K562 (cell line): ENCODE measurements at regions not wholly inside any gene's neighbourhood (a gene's known extent, or its start where the extent isn't known, plus 50 kb on each side); places are given as distances from the start of the nearest gene placed in this dataset.

Source experiments
- ATAC-seq: fragments of 200-7000 bp; cut with Tn5 transposase; 3 replicates; pipeline ENCODE4 v1.9.1; 2020; ENCODE audit warnings: moderate library complexity
- BruUV-seq: library from RNA; stranded (reverse); fragments of 400-500 nt; replicated peaks from 2 replicates; lab custom pipeline; 2021; lab: Mats Ljungman, UMichigan
- CTCF ChIA-PET: fragments of 300-600 bp; formaldehyde crosslinking; extraction: SDS; loops from one replicate; lab custom pipeline; 2021; ENCODE audit warnings: low intra/inter-chr PET ratio; lab: Yijun Ruan, JAX
- POLR2A ChIA-PET: fragments of 300-600, 350-650 bp; sonication (Branson Sonifier 250); formaldehyde crosslinking; extraction: SDS; loops from one replicate; lab custom pipeline; 2021; ENCODE audit warnings: antibody characterized with exemption, inconsistent platforms; lab: Yijun Ruan, JAX
- DNase-seq, 4 experiments: peaks; one replicate each; pipeline versions ENCODE4 v3.0.0 to v3.0.0-alpha.2; 2011 to 2018; ENCODE audit warnings: low spot score in 3 of 4, mixed read lengths in 3 of 4; ENCODE audit errors: extremely low read depth in 1 of 4
- FAIRE-seq: peaks from 2 replicates; lab custom pipeline; 2011; peaks lifted over from hg19 to GRCh38; lab: Jason Lieb, UNC
- H2AFZ ChIP-seq: 2 replicates; pipeline ENCODE4 v1.6.0; 2011; ENCODE audit warnings: low read depth, low read length, control low read depth, inconsistent platforms
- H3K27ac ChIP-seq: fragments of 200-600 bp; 3 replicates; pipeline ENCODE4 v1.8.0; 2011; ENCODE audit warnings: low read depth, mild to moderate bottlenecking, control low read depth, inconsistent platforms, low read length, moderate library complexity, mixed read lengths; ENCODE audit errors: extremely low read depth
- H3K27me3 ChIP-seq, 2 experiments: fragments of 300-600 bp in 1 of 2; 2 replicates in 1 of 2; 3 replicates in 1 of 2; pipeline versions ENCODE4 v1.6.0 to v1.8.0; 2011; ENCODE audit warnings: inconsistent platforms in 2 of 2, low read length in 2 of 2, mild to moderate bottlenecking in 1 of 2, mixed read lengths in 1 of 2, moderate library complexity in 1 of 2; ENCODE audit not compliant: control insufficient read depth in 2 of 2, insufficient read depth in 2 of 2
- H3K36me3 ChIP-seq: fragments of 300-600 bp; 3 replicates; pipeline ENCODE4 v1.8.0; 2011; ENCODE audit warnings: mild to moderate bottlenecking, low read length, inconsistent platforms; ENCODE audit not compliant: control insufficient read depth, insufficient read depth
- H3K4me1 ChIP-seq, 2 experiments: fragments of 200-600 bp in 1 of 2; replicated peaks in 1 of 2; 2 replicates in 1 of 2; 3 replicates in 1 of 2; pipeline versions ENCODE4 v1.5.1 to v1.8.0; 2011; ENCODE audit warnings: inconsistent platforms in 2 of 2, low read length in 2 of 2, mild to moderate bottlenecking in 1 of 2, mixed read lengths in 1 of 2, moderate library complexity in 1 of 2; ENCODE audit not compliant: control insufficient read depth in 2 of 2, insufficient read depth in 2 of 2
- H3K4me2 ChIP-seq: 2 replicates; pipeline ENCODE4 v1.6.1; 2011; ENCODE audit warnings: low read length, control low read depth, inconsistent platforms, mixed read lengths; ENCODE audit not compliant: insufficient read depth
- H3K4me3 ChIP-seq: fragments of 200-600 bp; sonication (generic), shearing (Covaris generic); 2 replicates; pipeline ENCODE4 v1.5.1; 2016; ENCODE audit warnings: control low read depth, inconsistent platforms
- H3K79me2 ChIP-seq: fragments of 200-600 bp; 3 replicates; pipeline ENCODE4 v1.8.0; 2011; ENCODE audit warnings: low read length, inconsistent platforms; ENCODE audit not compliant: control insufficient read depth, insufficient read depth
- H3K9ac ChIP-seq, 2 experiments: 2 replicates each; pipeline versions ENCODE4 v1.6.0 to v1.6.1; 2011; ENCODE audit warnings: low read depth in 2 of 2, low read length in 2 of 2, control low read depth in 1 of 2, inconsistent platforms in 1 of 2, mild to moderate bottlenecking in 1 of 2, mixed read lengths in 1 of 2; ENCODE audit not compliant: insufficient read depth in 1 of 2
- H3K9me1 ChIP-seq: one replicate; pipeline ENCODE4 v1.6.0; 2011; ENCODE audit warnings: inconsistent platforms, mild to moderate bottlenecking, low read length, moderate library complexity; ENCODE audit not compliant: control insufficient read depth, insufficient read depth
- H3K9me3 ChIP-seq: replicated peaks from 2 replicates; pipeline ENCODE4 v1.5.1; 2011; ENCODE audit warnings: low read depth, low read length, inconsistent platforms; ENCODE audit not compliant: control insufficient read depth, insufficient read depth
- H4K20me1 ChIP-seq: replicated peaks from 2 replicates; pipeline ENCODE4 v1.6.1; 2011; ENCODE audit warnings: low read length, inconsistent platforms, mixed read lengths; ENCODE audit not compliant: control insufficient read depth, insufficient read depth
- CREM ChIP-seq: IDR thresholded peaks from 2 replicates; pipeline ENCODE4 v1.6.1; 2014; ENCODE audit warnings: antibody characterized with exemption, low read depth
- FOXP1 ChIP-seq: sonication (generic); formaldehyde crosslinking; IDR thresholded peaks from 2 replicates; pipeline ENCODE4 v1.8.0; 2022; ENCODE audit warnings: mild to moderate bottlenecking, missing genetic modification reagents
- MYC ChIP-seq, 2 experiments: fragments of 250-450 bp in 1 of 2; sonication (Bioruptor Pico) in 1 of 2; IDR thresholded peaks; 2 replicates each; pipeline versions ENCODE4 v1.5.1 to v1.6.1; 2012 to 2021; ENCODE audit warnings: low read depth in 2 of 2, borderline replicate concordance in 1 of 2, improper control_type of control experiment in 1 of 2, low read length in 1 of 2, mild to moderate bottlenecking in 1 of 2, moderate library complexity in 1 of 2
- NFIX ChIP-seq: fragments of 250-450 bp; sonication (Bioruptor Pico); IDR thresholded peaks from 2 replicates; pipeline ENCODE4 v1.4.0; 2020; ENCODE audit warnings: low read depth, mild to moderate bottlenecking, moderate library complexity
- PHF21A ChIP-seq: fragments of 450-650 bp; IDR thresholded peaks from 2 replicates; pipeline ENCODE4 v1.6.1; 2017; ENCODE audit warnings: low read depth, borderline replicate concordance
- POLR2A ChIP-seq: fragments of 450-650 bp; conservative IDR thresholded peaks from 2 replicates; pipeline ENCODE4 v1.6.1; 2016
- ZBTB8A ChIP-seq: fragments of 450-650 bp; IDR thresholded peaks from 2 replicates; pipeline ENCODE4 v1.6.1; 2018; ENCODE audit warnings: mild to moderate bottlenecking, moderate library complexity; ENCODE audit not compliant: partially characterized antibody
- ZNF121 ChIP-seq: sonication (generic); formaldehyde crosslinking; conservative IDR thresholded peaks from 2 replicates; pipeline ENCODE4 v1.8.0; 2022; ENCODE audit warnings: missing genetic modification reagents
- ZNF217 ChIP-seq: sonication (generic); formaldehyde crosslinking; IDR thresholded peaks from 2 replicates; pipeline ENCODE4 v1.8.0; 2022; ENCODE audit warnings: mild to moderate bottlenecking, missing genetic modification reagents
- WGBS: fragments of 100-300 bp; shearing (Covaris generic); methylation state at CpG from one replicate; pipeline ENCODE4 v1.1.6; 2016; ENCODE audit warnings: low coverage, mixed read lengths; ENCODE audit not compliant: insufficient coverage; ENCODE audit errors: missing lambda C conversion rate; 5-methylcytosine and 5-hydroxymethylcytosine counted together
- in situ Hi-C: fragments of 300-500 bp; cut with MboI; formaldehyde crosslinking; loops from 4 replicates; pipeline ENCODE4 v1.15.0; 2018; ENCODE audit warnings: inconsistent platforms, mixed read lengths
- intact Hi-C: fragments of 100-400 bp; cut with micrococcal nuclease; formaldehyde crosslinking; loops from 2 replicates; pipeline ENCODE4 v1.14.2; 2022
- TF ChIP-seq, protein P1 (sequence below): fragments of 450-650 bp; conservative IDR thresholded peaks from 2 replicates; pipeline ENCODE4 v1.6.1; 2016; ENCODE audit warnings: missing genetic modification characterization, low read depth, mild to moderate bottlenecking, missing compliant biosample characterization, moderate library complexity
- TF ChIP-seq, protein P2 (sequence below): conservative IDR thresholded peaks from 2 replicates; pipeline ENCODE4 v1.6.1; 2011; ENCODE audit warnings: low read depth, mild to moderate bottlenecking, low read length; ENCODE audit not compliant: control insufficient read depth
- TF ChIP-seq, protein P3 (sequence below): fragments of 250-450 bp; sonication (Bioruptor Pico); IDR thresholded peaks from 2 replicates; pipeline ENCODE4 v1.5.0; 2020; ENCODE audit warnings: mild to moderate bottlenecking

DNA sequence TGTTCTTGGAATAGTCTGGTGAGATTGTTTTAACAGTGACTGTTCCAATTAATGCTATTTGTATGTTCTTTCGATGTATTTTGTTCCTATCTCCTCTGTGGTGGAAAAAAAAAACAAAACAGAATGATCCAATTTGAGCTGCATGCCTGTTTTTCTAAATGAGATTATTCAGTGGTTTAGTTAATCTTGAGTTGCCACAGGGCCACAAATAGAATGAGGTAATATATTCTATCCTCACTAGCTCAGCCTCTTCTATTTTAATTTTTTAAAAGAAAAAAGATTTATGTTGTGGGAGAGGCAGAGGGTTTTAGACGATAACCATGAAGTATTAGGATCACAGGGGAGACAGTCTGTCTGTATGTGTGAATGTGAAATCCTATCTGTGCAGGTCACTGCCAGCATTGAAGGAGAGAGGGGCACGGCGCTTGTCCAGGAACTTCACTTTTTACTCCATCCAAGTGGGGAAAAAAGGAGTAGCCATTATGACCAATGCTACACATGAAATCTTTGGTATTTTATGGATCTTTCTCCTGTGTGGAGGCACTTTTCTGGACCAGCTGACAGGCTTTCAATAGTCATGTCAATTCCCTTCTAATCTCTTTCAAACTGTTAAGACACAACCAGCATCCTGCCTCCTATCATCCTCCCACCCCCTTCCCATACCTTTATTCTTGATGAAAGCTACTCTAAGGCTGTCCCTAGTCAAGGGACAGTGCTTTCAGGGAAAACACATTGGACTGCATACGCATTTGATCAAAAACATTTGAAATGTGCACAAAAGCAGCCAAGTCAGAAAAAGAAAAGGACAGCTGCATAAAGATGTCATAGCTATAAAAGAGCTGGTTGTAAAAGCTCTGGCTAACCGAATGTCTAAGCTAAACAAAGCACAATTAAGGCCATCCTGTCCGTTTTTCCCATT is 1063.8 kb upstream of the INTU start:
- peaks cover 0 to 5% of the 10 kb centered on the region in 2 experiments; a peak in 3 of 5 replicates for H3K4me1 ChIP-seq
- intact Hi-C loops (no loop called here), in situ Hi-C loops (no loop called here)
- POLR2A ChIA-PET, result no interaction called here
- no TSS peak for BruUV-seq
- CTCF ChIA-PET, result interaction anchor here (0.6 kb wide), 1 partner anchor 28 kb away, joined by 3 read pairs; no protein-coding TSS in a partner anchor
- FAIRE-seq (no peak), ATAC-seq (peak; percentile 42; the same call in 2 of the 3 replicates), DNase-seq (no peak)
- H3K4me2 ChIP-seq, result no peak overlapping the region
- H3K9me1 ChIP-seq, result no peaks in the 10 kb centered on the region
- H3K79me2 ChIP-seq, result peaks cover 61% of the 10 kb centered on the region
- TF ChIP-seq CREM (no peak), ZNF217 (CRISPR knock-in tag) (no peak), PHF21A (no peak), NFIX (CRISPR knock-in tag) (no peak), ZNF121 (CRISPR knock-in tag) (no peak), ZBTB8A (no peak), FOXP1 (no peak), POLR2A (no peak), MYC (IDR thresholded peaks at IDR 0.05; ENCODE audit: low read depth, low read length) (no peak), MYC (CRISPR knock-in tag; IDR thresholded peaks at IDR 0.05; ENCODE audit: borderline replicate concordance, low read depth) (no peak)
- TF ChIP-seq, protein P1, sequence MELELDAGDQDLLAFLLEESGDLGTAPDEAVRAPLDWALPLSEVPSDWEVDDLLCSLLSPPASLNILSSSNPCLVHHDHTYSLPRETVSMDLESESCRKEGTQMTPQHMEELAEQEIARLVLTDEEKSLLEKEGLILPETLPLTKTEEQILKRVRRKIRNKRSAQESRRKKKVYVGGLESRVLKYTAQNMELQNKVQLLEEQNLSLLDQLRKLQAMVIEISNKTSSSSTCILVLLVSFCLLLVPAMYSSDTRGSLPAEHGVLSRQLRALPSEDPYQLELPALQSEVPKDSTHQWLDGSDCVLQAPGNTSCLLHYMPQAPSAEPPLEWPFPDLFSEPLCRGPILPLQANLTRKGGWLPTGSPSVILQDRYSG (tag), result no peak
- TF ChIP-seq, protein P2, sequence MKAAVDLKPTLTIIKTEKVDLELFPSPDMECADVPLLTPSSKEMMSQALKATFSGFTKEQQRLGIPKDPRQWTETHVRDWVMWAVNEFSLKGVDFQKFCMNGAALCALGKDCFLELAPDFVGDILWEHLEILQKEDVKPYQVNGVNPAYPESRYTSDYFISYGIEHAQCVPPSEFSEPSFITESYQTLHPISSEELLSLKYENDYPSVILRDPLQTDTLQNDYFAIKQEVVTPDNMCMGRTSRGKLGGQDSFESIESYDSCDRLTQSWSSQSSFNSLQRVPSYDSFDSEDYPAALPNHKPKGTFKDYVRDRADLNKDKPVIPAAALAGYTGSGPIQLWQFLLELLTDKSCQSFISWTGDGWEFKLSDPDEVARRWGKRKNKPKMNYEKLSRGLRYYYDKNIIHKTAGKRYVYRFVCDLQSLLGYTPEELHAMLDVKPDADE, result no peak
- TF ChIP-seq, protein P3, sequence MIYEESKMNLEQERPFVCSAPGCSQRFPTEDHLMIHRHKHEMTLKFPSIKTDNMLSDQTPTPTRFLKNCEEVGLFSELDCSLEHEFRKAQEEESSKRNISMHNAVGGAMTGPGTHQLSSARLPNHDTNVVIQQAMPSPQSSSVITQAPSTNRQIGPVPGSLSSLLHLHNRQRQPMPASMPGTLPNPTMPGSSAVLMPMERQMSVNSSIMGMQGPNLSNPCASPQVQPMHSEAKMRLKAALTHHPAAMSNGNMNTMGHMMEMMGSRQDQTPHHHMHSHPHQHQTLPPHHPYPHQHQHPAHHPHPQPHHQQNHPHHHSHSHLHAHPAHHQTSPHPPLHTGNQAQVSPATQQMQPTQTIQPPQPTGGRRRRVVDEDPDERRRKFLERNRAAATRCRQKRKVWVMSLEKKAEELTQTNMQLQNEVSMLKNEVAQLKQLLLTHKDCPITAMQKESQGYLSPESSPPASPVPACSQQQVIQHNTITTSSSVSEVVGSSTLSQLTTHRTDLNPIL, result no peak
- peaks cover 10% of the 10 kb centered on the region for H3K36me3 ChIP-seq
- 76% methylated on average over 7 of the region's 7 CpGs for WGBS
- H3K9me3 ChIP-seq, result no peaks in the 10 kb centered on the region; the same call in 1 of the 2 replicates
- H4K20me1 ChIP-seq, result no peaks in the 10 kb centered on the region
- no peak overlapping the region for H3K4me3 ChIP-seq
- no peaks in the 10 kb centered on the region for H3K27me3 ChIP-seq
- H3K27ac ChIP-seq, result no peak overlapping the region
- H2AFZ ChIP-seq, result no peak overlapping the region
- H3K9ac ChIP-seq, result no peak overlapping the region
